Effector memory CD4-positive, alpha-beta T cell (primary cell): ENCODE measurements at regions not wholly inside any gene's neighbourhood (a gene's known extent, or its start where the extent isn't known, plus 50 kb on each side); places are given as distances from the start of the nearest gene placed in this dataset.

Experiments used
- DNase-seq, 3 donors: peaks; one replicate each; pipeline ENCODE4 v3.0.0-alpha.2; 2020
- H3K27ac ChIP-seq: 2 replicates; pipeline ENCODE4 v1.7.0; 2013; ENCODE audit warnings: mild to moderate bottlenecking, low read length, moderate library complexity; ENCODE audit not compliant: insufficient read depth, poor library complexity, severe bottlenecking
- H3K27me3 ChIP-seq: replicated peaks from 2 replicates; pipeline ENCODE4 v1.7.0; 2013; ENCODE audit warnings: mild to moderate bottlenecking, low read length; ENCODE audit not compliant: insufficient read depth, control insufficient read depth, poor library complexity, severe bottlenecking
- H3K36me3 ChIP-seq: 2 replicates; pipeline ENCODE4 v1.7.0; 2013; ENCODE audit warnings: mild to moderate bottlenecking, low read length, moderate library complexity; ENCODE audit not compliant: control insufficient read depth, insufficient read depth
- H3K4me1 ChIP-seq: 2 replicates; pipeline ENCODE4 v1.7.0; 2013; ENCODE audit warnings: low read length, mild to moderate bottlenecking; ENCODE audit not compliant: control insufficient read depth, insufficient read depth, poor library complexity, severe bottlenecking
- H3K4me3 ChIP-seq: 2 replicates; pipeline ENCODE4 v1.7.0; 2013; ENCODE audit warnings: low read length, low read depth, mild to moderate bottlenecking; ENCODE audit not compliant: insufficient read depth, poor library complexity, severe bottlenecking
- H3K9me3 ChIP-seq: 2 replicates; pipeline ENCODE4 v1.7.0; 2013; ENCODE audit warnings: mild to moderate bottlenecking, low read length, moderate library complexity; ENCODE audit not compliant: control insufficient read depth

GRCh38 chr17:83199500-83200201, 120.2 kb downstream of the METRNL start:
- Histone ChIP-seq H3K4me1 (peaks cover 20% of the 10 kb centered on the region), H3K27me3 (no peaks in the 10 kb centered on the region), H3K4me3 (peak overlapping the region; percentile 41), H3K27ac (peak overlapping the region; percentile 29), H3K36me3 (no peaks in the 10 kb centered on the region), H3K9me3 (no peaks in the 10 kb centered on the region)
- DNase-seq = peak in 1 of 3 donors; percentile 17

- peaks cover 20% of the 10 kb centered on the region for H3K4me1 ChIP-seq
- peak overlapping the region; percentile 41 for H3K4me3 ChIP-seq
Measured at GRCh38 chr17:83200231-83200699, 120.9 kb downstream of the METRNL start.

GRCh38 chr17:83200751-83201150, 121.3 kb downstream of the METRNL start:
- H3K27ac ChIP-seq = peak overlapping the region; percentile 16
- DNase-seq = no peak
- peaks cover 20% of the 10 kb centered on the region for H3K4me1 ChIP-seq
- no peak overlapping the region for H3K4me3 ChIP-seq
- no peaks in the 10 kb centered on the region for H3K9me3 ChIP-seq
- no peaks in the 10 kb centered on the region for H3K27me3 ChIP-seq
- H3K36me3 ChIP-seq = no peaks in the 10 kb centered on the region

More at GRCh38 chr17:83200231-83200699, 120.9 kb downstream of the METRNL start:
- DNase-seq = peak; percentile 25 to 52 (median 32)
- peak overlapping the region; percentile 19 for H3K27ac ChIP-seq
- H3K9me3 ChIP-seq = no peaks in the 10 kb centered on the region
- no peaks in the 10 kb centered on the region for H3K36me3 ChIP-seq
- no peaks in the 10 kb centered on the region for H3K27me3 ChIP-seq

GRCh38 chr17:83201206-83202001, 122.0 kb downstream of the METRNL start:
- H3K9me3 ChIP-seq = no peaks in the 10 kb centered on the region
- H3K27me3 ChIP-seq = no peaks in the 10 kb centered on the region
- H3K4me3 ChIP-seq = no peak overlapping the region
- peak overlapping the region; percentile 16 for H3K27ac ChIP-seq
- no peak for DNase-seq
- no peaks in the 10 kb centered on the region for H3K36me3 ChIP-seq
- peaks cover 20% of the 10 kb centered on the region for H3K4me1 ChIP-seq

GRCh38 chr17:83202002-83203000, 122.9 kb downstream of the METRNL start:
- DNase-seq = no peak
- Histone ChIP-seq H3K4me3 (no peak overlapping the region), H3K9me3 (no peaks in the 10 kb centered on the region), H3K27me3 (no peaks in the 10 kb centered on the region), H3K36me3 (no peaks in the 10 kb centered on the region), H3K4me1 (peaks cover 20% of the 10 kb centered on the region), H3K27ac (no peak overlapping the region)

- Histone ChIP-seq H3K4me3 (no peak overlapping the region), H3K9me3 (no peaks in the 10 kb centered on the region), H3K4me1 (peaks cover 20% of the 10 kb centered on the region), H3K27ac (no peak overlapping the region), H3K27me3 (no peaks in the 10 kb centered on the region), H3K36me3 (no peaks in the 10 kb centered on the region)
- DNase-seq = no peak
Measured at GRCh38 chr17:83203073-83203471, 123.7 kb downstream of the METRNL start.

- Histone ChIP-seq H3K27ac (no peak overlapping the region), H3K4me1 (peaks cover 17% of the 10 kb centered on the region), H3K36me3 (no peaks in the 10 kb centered on the region), H3K27me3 (no peaks in the 10 kb centered on the region), H3K4me3 (no peak overlapping the region), H3K9me3 (no peaks in the 10 kb centered on the region)
- no peak for DNase-seq
Measured at GRCh38 chr17:83203472-83204221, 124.2 kb downstream of the METRNL start.

- H3K27me3 ChIP-seq = no peaks in the 10 kb centered on the region
- DNase-seq = no peak
- no peaks in the 10 kb centered on the region for H3K36me3 ChIP-seq
- H3K27ac ChIP-seq = no peak overlapping the region
- no peak overlapping the region for H3K4me3 ChIP-seq
- peaks cover 11% of the 10 kb centered on the region for H3K4me1 ChIP-seq
- H3K9me3 ChIP-seq = no peaks in the 10 kb centered on the region
Measured at GRCh38 chr17:83204230-83204725, 124.9 kb downstream of the METRNL start.
